NCI-H82 treated with DMSO at 0.1 percent for 48 hours (cell line): ENCODE measurements at regions not wholly inside any gene's neighbourhood (a gene's known extent, or its start where the extent isn't known, plus 50 kb on each side); places are given as distances from the start of the nearest gene placed in this dataset.
"Not testable (repeated sequence)": the region's sequence is repeated elsewhere in the genome, so short reads cannot be mapped to it uniquely, and the experiment has no call there.

ENCODE experiments used
- DNase-seq: peaks from one replicate; lab custom pipeline; 2025; ENCODE audit not compliant: unreplicated experiment; lab: John Stamatoyannopoulos, UW

DNA sequence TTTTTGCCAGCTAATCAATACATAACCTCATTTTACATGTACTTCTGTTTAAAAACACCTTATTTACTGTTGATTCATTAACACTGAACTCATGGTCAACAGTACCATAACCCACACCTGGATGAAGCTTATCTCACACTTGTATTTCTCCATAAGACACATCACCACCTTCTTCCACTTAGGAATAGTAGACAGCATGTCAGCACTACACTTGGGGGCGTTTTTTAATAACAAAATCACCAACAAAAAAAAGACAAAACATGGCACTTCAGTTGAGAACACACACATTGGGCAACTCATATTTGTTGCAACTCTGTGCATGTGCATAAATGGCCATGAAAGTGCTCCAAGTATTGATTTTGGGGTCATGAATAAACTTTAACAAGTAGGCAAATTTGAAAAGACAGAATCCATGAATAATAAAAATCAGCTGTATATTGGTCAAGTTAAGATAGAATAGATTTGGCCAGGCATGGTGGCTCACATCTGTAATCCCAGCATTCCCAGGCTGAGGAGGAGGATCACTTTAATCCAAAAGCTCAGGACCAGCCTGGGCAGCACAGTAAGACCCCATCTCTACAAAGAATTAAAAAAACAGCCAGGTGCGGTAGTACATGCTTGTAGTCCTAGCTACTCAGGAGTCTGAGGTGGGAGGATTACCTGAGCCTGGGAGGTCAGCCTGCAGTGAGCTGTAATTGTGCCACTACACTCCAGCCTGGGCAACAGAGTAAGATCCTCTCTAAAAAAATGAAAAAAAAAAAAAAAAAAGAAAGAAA is 84.4 kb upstream of the SRD5A2 start:
- no peak for DNase-seq

DNA sequence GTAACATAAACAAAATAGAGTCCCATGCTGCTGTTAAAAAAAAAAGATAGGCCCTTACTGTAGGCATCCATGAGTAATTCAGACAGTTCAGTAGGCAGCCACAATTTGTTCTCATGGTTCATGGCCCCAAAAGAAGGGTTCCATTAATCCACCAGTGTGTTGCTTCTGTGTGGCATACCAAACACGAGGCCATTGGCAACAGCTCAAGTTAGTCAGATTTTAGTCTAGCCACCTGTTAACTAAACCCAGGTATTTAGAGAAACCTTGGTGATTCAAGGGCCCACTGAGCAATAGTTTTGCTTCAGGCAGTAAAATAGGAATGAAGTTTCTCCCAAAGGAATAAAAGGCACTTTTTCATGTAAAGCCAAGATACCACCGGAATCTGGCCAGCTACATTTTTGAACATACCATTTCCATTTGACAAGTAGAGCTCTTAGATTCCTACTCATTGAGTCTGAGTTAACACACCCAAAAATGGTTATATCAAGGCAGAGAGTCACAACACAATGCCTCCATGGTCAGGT is 80.1 kb upstream of the SRD5A2 start:
- DNase-seq: no peak

DNA sequence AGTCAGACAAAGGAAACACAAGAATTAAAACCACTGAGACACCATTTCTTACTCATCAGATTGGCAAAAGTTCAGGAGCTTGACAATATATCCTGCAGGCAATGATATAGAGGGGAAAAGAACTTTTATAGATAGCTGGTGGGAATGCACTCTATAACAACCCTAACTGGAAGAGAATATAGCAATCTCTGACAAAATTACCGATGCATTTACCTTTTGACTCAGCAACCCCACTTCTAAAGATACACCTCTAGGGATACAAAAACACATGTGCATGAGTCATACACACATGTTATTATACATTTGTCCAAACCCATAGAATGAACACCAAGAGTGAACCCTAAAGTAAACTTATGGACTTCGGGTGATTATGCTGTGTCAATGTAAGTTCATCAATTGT is 79.4 kb upstream of the SRD5A2 start:
- no peak for DNase-seq

DNA sequence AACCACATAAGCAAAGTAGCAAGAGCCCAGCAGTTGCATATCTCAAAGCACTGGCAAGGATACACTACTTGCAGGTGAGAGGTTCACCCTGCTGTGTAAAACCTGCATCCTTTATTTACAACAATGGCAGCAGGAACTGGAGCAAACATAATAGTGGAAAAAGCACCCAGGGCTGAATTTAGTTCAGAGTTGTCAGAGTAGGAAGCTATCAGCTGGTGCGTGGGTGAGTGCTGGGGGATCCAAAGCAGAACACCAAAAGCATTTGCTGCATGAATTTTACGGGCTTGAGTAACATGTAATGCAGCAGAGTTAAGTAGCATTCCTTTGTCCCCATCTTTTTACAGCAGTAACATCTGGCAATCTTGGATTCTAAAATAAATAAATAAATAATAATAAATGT is 73.5 kb upstream of the SRD5A2 start:
- DNase-seq: no peak

DNA sequence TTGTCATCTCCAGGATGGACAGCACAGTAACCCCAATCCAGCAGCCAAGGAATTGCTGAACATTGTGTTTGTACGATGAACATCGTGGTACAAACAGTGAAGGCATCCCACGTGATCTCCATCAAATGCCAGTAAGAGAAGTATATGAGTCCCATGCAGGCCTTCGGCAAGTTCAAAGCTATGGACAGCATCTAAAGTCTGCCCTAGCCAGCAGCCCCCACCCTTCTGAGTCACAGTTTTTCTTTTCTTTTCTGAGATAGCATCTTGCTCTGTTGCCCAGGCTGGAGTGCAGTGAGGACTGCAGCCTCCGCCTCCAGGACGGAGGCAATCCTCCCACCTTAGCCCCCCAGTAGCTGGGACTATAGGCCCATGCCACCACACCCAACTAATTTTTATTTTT is 71.0 kb upstream of the SRD5A2 start:
- DNase-seq: no peak

DNA sequence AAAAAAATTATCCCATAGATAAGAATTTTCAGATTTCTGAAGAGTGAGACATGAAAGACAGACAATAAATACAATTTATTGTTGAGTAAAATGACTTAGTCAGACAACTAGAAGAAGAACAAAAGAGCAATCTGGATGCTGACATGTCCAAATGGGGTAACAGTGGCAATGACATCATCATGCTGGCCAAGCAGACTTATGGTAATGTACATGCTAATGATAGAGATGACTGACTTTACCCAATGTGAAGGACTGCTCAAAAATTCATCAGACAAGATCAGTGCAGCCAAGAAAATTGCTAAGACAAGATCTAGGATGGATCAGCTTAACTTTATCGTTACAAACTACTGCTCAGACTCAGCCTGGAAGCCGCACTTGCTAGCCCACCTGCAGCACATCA is 70.5 kb upstream of the SRD5A2 start:
- DNase-seq: no peak

DNA sequence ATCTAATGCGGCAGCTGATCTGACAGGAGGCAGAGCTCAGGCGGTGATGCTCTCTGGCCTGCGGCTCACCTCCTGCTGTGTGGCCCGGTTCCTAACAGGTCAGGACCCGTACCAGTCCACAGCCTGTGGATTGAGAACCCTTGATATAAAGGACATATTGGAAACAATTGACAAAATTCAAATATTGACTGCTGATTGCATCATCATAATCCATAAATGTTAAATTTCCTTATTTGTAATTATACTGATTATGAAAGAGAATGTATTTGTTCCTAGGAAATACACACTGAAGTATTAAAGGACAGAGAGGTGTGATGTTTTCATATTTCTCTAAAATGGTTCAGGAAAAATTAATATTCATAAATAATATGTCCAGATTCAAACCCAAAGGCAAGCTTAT is 63.8 kb upstream of the SRD5A2 start:
- DNase-seq: no peak

DNA sequence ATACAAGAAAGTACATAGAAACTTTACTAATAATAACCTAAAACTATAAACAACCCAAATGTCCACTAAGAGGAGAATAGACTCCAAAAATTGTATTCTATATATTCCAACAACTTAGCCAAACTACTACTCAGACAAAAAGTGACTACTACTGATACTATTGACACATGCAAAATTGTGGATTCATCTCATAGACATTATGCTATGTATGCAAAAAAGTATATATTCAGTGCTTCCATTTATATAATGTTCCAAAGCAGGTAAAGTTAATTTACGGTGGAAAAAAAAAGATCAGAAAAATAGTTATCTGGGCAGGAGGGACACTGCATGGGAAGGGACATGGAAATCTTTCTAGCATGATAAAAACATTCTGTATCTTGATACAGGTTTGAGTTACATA is 62.0 kb upstream of the SRD5A2 start:
- no peak for DNase-seq

DNA sequence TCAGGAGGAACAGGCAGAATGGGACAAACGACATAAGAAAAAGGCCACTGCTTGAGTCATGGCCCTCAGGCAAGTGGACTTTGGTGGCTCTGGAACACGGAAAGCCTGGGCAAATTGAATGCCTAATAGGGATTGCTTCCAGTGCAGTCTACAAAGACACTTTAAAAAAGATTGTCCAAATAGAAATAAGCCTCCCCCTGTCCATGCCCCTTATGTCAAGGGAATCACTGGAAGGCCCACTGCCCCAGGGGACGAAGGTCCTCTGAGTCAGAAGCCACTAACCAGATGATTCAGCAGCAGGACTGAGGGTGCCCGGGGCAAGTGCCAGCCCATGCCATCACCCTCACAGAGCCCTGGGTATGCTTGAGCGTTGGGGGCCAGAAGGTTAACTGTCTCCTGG is 51.5 kb upstream of the SRD5A2 start:
- DNase-seq: not testable (repeated sequence)
